ENCODE measurements at regions not wholly inside any gene's neighbourhood (a gene's known extent, or its start where the extent isn't known, plus 50 kb on each side); places are given as distances from the start of the nearest gene placed in this dataset.

DNA sequence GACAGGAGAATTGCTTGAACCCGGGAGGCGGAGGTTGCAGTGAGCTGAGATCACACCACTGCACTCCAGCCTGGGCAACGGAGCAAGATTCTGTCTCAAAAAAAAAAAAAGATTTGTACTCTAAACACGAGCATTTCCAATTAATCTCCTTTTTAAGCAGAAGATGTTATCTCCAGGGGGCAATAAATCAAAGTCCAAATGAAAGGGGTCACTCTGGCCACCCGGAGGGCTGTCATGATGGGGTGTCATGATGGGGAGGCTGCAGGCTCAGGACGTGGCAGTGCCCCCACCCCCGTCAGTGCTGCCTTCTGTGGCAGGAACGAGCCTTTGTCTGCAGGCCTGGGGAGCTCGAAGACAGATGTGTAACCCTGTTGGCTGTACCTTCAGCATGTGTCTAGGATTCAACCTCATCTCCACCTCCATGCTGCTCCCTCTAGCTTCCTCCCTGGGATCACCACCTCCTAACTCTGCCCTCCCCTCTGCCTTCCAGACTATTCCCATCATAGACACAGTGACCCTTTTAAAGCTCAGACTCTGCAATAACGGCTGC is 76.9 kb upstream of the YWHAQ start:
- no peaks in the 10 kb centered on the region for H3K27me3 ChIP-seq (ENCODE audit: control insufficient read depth in 1 of 2, insufficient read depth in 2 of 2, low read length in 2 of 2)
- H3K4me1 ChIP-seq (ENCODE audit: control insufficient read depth in 1 of 2, insufficient read depth in 2 of 2, low read length in 2 of 2), result peaks cover 11 to 13% of the 10 kb centered on the region in 2 donors
- no peaks in the 10 kb centered on the region for H3K9me3 ChIP-seq (ENCODE audit: control insufficient read depth in 1 of 2, low read length in 2 of 2)
- no peak overlapping the region for H3K4me3 ChIP-seq (ENCODE audit: low read depth in 1 of 2, low read length in 2 of 2)
- no peak overlapping the region for H3K9ac ChIP-seq (ENCODE audit: low read depth in 1 of 2, low read length in 2 of 2)
- no peaks in the 10 kb centered on the region for H3K36me3 ChIP-seq (ENCODE audit: control insufficient read depth in 1 of 2, insufficient read depth in 2 of 2, low read length in 2 of 2)
- no peak overlapping the region for H3K27ac ChIP-seq (ENCODE audit: low read depth, low read length)

DNA sequence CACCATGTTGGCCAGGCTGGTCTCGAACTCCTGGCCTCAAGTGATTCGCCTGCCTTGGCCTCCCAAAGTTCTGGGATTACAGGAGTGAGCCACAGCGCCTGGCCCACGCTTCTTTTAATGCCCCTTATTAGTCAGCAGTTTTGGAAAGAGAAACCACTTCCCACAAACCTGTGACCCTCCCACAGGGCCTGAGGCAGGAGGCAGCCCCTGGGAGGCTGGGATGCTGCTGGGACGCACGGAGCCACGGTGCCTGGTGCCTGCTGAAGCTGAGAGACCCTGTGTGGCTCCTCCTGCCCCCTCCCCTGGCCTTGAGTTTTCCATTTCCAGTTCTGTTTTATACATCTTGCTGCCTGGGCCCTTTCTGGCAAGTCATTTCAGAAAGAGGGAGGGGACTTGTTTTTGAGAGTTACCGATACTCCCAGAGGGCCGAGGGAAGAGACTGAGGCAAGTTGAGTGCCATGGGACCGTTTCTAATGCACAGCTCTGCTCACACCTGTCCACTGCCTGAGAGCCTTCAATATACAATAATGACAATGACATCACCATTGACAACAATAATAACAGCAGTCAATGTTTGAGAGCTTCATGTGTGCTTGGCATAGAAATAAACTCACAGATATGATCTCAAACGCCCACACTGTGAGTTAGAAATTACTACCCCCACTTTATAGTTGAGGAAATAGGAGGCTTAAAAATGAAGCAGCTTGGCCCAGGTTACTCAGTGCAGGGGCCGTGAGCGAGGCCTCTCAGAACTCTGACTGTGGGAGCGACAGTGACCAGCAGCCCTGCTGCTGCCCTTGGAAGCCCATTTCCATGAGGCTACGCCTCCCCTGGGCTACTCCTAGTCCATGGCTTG is 78.1 kb upstream of the YWHAQ start:
- Histone ChIP-seq H3K4me1 (ENCODE audit: control insufficient read depth in 1 of 2, insufficient read depth in 2 of 2, low read length in 2 of 2) (peaks cover under 1 to 2% of the 10 kb centered on the region in 2 donors), H3K27ac (ENCODE audit: low read depth, low read length) (no peak overlapping the region), H3K9me3 (ENCODE audit: control insufficient read depth in 1 of 2, low read length in 2 of 2) (no peaks in the 10 kb centered on the region), H3K4me3 (ENCODE audit: low read depth in 1 of 2, low read length in 2 of 2) (no peak overlapping the region), H3K27me3 (ENCODE audit: control insufficient read depth in 1 of 2, insufficient read depth in 2 of 2, low read length in 2 of 2) (no peaks in the 10 kb centered on the region), H3K9ac (ENCODE audit: low read depth in 1 of 2, low read length in 2 of 2) (no peak overlapping the region), H3K36me3 (ENCODE audit: control insufficient read depth in 1 of 2, insufficient read depth in 2 of 2, low read length in 2 of 2) (no peaks in the 10 kb centered on the region)

DNA sequence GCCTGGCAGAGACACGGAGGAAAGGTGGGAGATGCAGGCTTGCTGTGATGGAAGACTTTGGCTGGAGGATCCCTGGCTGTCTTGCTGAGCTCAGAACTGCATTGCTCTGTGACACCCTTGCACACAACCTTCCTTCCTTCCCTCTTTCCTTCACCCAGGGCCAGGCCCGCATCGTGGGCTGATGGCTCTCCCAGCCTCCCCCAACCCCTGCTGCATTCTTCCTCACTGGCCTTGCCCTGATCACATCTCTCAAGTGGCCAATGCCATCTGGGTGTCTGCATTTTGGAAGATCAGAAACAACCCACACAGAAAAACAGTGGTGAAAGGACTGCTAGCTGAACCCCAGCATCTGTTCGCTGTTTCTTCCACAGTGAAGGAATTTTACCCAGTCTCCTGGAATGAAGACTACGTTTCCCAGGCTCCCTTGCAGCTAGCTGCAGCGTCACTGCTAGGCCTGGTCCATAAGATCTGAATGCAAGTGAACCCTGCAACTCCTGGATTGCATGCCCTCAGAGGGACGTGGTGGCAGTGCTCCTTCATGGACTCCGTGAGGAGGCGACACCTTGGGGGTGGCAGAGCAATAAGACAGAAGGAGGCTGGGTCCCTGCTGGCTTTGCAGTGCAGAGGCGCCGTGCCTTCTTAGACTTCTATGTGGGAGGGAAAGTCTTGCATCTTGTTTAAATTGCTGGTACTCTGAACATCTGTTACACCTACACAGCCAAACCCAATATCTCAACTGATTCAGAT is 78.9 kb upstream of the YWHAQ start:
- Histone ChIP-seq H3K4me3 (ENCODE audit: low read depth in 1 of 2, low read length in 2 of 2) (no peak overlapping the region), H3K9me3 (ENCODE audit: control insufficient read depth in 1 of 2, low read length in 2 of 2) (no peaks in the 10 kb centered on the region), H3K4me1 (ENCODE audit: control insufficient read depth in 1 of 2, insufficient read depth in 2 of 2, low read length in 2 of 2) (no peaks in the 10 kb centered on the region), H3K27ac (ENCODE audit: low read depth, low read length) (no peak overlapping the region), H3K27me3 (ENCODE audit: control insufficient read depth in 1 of 2, insufficient read depth in 2 of 2, low read length in 2 of 2) (no peaks in the 10 kb centered on the region), H3K36me3 (ENCODE audit: control insufficient read depth in 1 of 2, insufficient read depth in 2 of 2, low read length in 2 of 2) (no peaks in the 10 kb centered on the region), H3K9ac (ENCODE audit: low read depth in 1 of 2, low read length in 2 of 2) (no peak overlapping the region)

DNA sequence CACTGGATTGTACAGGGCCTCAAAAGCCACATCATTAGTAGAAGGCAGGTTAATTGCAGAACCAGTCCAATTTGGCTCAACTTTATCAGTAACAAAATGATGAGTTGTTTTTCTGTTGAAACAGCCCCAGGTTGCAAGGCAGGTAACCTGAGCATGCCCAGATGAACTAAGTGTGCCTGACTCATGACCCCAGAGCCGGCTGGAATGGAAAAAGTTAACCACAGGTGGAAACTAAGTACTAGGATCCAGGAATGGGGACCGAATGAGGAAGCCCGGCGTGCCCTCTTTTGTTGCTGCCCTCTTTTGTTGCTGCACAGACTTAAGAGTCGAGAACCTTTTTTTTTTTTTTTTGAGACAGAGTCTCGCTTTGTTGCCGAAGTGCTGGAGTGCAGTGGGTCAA is 79.5 kb upstream of the YWHAQ start:
- Histone ChIP-seq H3K27me3 (ENCODE audit: control insufficient read depth in 1 of 2, insufficient read depth in 2 of 2, low read length in 2 of 2) (no peaks in the 10 kb centered on the region), H3K9ac (ENCODE audit: low read depth in 1 of 2, low read length in 2 of 2) (no peak overlapping the region), H3K4me1 (ENCODE audit: control insufficient read depth in 1 of 2, insufficient read depth in 2 of 2, low read length in 2 of 2) (no peaks in the 10 kb centered on the region)

DNA sequence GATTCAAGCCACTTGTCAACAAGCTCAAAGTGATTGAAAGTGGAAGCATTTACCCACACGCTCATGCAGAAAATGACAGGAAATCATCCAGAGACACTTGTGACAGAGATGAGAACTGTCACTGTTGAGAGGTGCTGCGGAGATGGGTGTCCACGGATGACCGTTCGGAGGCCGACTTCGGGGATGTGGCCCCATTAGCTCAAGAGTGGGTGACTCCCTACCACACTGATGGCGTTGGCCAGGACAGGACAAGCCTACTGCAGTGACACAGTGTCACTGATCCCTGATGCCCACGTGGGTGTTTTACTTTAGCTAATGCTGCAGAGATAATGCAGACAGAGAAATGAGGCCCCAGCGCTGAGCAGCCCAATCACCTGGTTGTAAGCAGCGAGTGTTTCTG is 81.5 kb upstream of the YWHAQ start:
- Histone ChIP-seq H3K9me3 (ENCODE audit: control insufficient read depth in 1 of 2, low read length in 2 of 2) (no peaks in the 10 kb centered on the region), H3K4me1 (ENCODE audit: control insufficient read depth in 1 of 2, insufficient read depth in 2 of 2, low read length in 2 of 2) (no peaks in the 10 kb centered on the region), H3K27ac (ENCODE audit: low read depth, low read length) (no peak overlapping the region), H3K9ac (ENCODE audit: low read depth in 1 of 2, low read length in 2 of 2) (no peak overlapping the region), H3K27me3 (ENCODE audit: control insufficient read depth in 1 of 2, insufficient read depth in 2 of 2, low read length in 2 of 2) (no peaks in the 10 kb centered on the region), H3K36me3 (ENCODE audit: control insufficient read depth in 1 of 2, insufficient read depth in 2 of 2, low read length in 2 of 2) (no peaks in the 10 kb centered on the region), H3K4me3 (ENCODE audit: low read depth in 1 of 2, low read length in 2 of 2) (no peak overlapping the region)

More for the DNA sequence above, 79.5 kb upstream of the YWHAQ start:
- Histone ChIP-seq H3K36me3 (ENCODE audit: control insufficient read depth in 1 of 2, insufficient read depth in 2 of 2, low read length in 2 of 2) (no peaks in the 10 kb centered on the region), H3K9me3 (ENCODE audit: control insufficient read depth in 1 of 2, low read length in 2 of 2) (no peaks in the 10 kb centered on the region), H3K4me3 (ENCODE audit: low read depth in 1 of 2, low read length in 2 of 2) (no peak overlapping the region), H3K27ac (ENCODE audit: low read depth, low read length) (no peak overlapping the region)

DNA sequence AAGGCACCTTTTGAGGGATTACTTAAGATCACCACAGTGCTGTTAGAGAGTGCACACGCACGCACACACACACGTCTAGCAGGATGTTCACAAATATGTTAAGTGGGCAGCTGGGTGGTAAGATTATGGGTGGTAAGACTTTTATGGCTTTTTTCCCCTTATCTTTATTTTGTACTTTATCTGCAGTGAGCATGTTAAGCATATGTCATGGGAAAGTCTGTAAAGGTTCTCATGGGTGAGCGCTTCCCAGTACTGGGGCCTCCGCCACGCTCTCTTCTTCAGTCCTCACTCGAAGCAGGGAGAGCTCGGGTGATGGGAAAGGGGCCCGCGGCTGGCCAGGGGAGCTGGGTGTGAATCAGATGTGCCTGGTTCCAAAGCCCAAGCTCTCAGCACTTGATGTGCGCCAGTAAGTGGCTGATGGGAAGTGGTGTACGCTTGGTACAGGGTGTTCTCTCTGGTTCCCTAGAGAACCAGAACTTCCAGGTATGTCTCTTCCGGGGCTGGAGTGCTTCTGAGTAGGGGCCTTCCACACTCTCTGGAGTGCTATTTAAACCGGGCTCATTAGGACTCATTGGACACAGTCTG is 83.9 kb upstream of the YWHAQ start:
- Histone ChIP-seq H3K4me3 (ENCODE audit: low read depth in 1 of 2, low read length in 2 of 2) (no peak overlapping the region), H3K27ac (ENCODE audit: low read depth, low read length) (no peak overlapping the region), H3K9me3 (ENCODE audit: control insufficient read depth in 1 of 2, low read length in 2 of 2) (no peaks in the 10 kb centered on the region), H3K27me3 (ENCODE audit: control insufficient read depth in 1 of 2, insufficient read depth in 2 of 2, low read length in 2 of 2) (no peaks in the 10 kb centered on the region), H3K36me3 (ENCODE audit: control insufficient read depth in 1 of 2, insufficient read depth in 2 of 2, low read length in 2 of 2) (no peaks in the 10 kb centered on the region), H3K4me1 (ENCODE audit: control insufficient read depth in 1 of 2, insufficient read depth in 2 of 2, low read length in 2 of 2) (no peaks in the 10 kb centered on the region), H3K9ac (ENCODE audit: low read depth in 1 of 2, low read length in 2 of 2) (no peak overlapping the region)

DNA sequence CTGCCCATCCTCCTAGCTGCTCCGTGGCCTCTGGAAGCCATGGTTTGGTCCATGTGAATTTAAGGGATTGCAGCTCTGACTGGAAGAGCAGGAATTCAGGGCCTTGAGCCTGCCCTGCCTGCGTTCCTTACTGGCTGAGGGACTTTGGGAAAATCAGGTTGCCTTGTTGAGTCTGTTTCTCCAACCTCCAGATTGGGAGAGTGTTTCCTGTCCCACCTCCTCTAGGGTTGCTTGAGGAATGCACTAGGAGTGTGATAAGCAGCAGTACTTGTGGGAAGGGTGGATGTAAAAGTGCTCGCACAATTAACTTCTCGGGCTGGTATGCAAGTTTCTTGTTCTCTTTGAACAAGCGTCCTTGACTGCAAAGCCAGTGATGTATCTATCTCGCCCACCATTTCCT is 84.4 kb upstream of the YWHAQ start:
- Histone ChIP-seq H3K27me3 (ENCODE audit: control insufficient read depth in 1 of 2, insufficient read depth in 2 of 2, low read length in 2 of 2) (no peaks in the 10 kb centered on the region), H3K27ac (ENCODE audit: low read depth, low read length) (no peak overlapping the region), H3K4me1 (ENCODE audit: control insufficient read depth in 1 of 2, insufficient read depth in 2 of 2, low read length in 2 of 2) (no peaks in the 10 kb centered on the region)

DNA sequence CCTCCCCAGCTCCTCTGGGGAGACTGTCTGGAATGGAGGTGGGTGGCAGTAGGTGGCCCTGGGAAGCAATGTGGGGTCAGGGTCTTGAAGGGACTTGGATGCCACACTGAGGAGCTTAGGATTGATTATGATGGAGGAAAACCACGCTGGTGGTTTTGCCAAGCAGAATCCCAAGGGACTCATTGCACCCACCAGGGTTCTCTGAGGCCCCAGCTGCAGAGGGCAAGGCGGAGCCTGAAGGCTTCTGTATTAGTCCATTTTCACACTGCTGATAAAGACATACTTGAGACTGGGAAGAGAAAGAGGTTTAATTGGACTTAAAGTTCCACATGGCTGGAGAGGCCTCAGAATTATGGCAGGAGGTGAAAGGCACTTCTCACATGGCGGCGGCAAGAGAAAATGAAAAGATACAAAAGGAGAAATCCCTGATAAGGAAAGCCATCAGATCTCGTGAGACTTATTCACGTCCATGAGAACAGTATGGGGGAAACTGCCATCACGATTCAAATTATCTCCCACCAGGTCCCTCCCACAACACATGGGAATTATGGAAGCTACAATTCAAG is 87.2 kb upstream of the YWHAQ start:
- H3K27me3 ChIP-seq (ENCODE audit: control insufficient read depth in 1 of 2, insufficient read depth in 2 of 2, low read length in 2 of 2), result no peaks in the 10 kb centered on the region
- no peaks in the 10 kb centered on the region for H3K36me3 ChIP-seq (ENCODE audit: control insufficient read depth in 1 of 2, insufficient read depth in 2 of 2, low read length in 2 of 2)
- no peak overlapping the region for H3K27ac ChIP-seq (ENCODE audit: low read depth, low read length)
- no peaks in the 10 kb centered on the region for H3K4me1 ChIP-seq (ENCODE audit: control insufficient read depth in 1 of 2, insufficient read depth in 2 of 2, low read length in 2 of 2)
- no peak overlapping the region for H3K9ac ChIP-seq (ENCODE audit: low read depth in 1 of 2, low read length in 2 of 2)
- no peak overlapping the region for H3K4me3 ChIP-seq (ENCODE audit: low read depth in 1 of 2, low read length in 2 of 2)
- H3K9me3 ChIP-seq (ENCODE audit: control insufficient read depth in 1 of 2, low read length in 2 of 2), result no peaks in the 10 kb centered on the region

More for the DNA sequence above, 84.4 kb upstream of the YWHAQ start:
- no peak overlapping the region for H3K4me3 ChIP-seq (ENCODE audit: low read depth in 1 of 2, low read length in 2 of 2)
- H3K9ac ChIP-seq (ENCODE audit: low read depth in 1 of 2, low read length in 2 of 2), result no peak overlapping the region
- H3K36me3 ChIP-seq (ENCODE audit: control insufficient read depth in 1 of 2, insufficient read depth in 2 of 2, low read length in 2 of 2), result no peaks in the 10 kb centered on the region
- no peaks in the 10 kb centered on the region for H3K9me3 ChIP-seq (ENCODE audit: control insufficient read depth in 1 of 2, low read length in 2 of 2)

DNA sequence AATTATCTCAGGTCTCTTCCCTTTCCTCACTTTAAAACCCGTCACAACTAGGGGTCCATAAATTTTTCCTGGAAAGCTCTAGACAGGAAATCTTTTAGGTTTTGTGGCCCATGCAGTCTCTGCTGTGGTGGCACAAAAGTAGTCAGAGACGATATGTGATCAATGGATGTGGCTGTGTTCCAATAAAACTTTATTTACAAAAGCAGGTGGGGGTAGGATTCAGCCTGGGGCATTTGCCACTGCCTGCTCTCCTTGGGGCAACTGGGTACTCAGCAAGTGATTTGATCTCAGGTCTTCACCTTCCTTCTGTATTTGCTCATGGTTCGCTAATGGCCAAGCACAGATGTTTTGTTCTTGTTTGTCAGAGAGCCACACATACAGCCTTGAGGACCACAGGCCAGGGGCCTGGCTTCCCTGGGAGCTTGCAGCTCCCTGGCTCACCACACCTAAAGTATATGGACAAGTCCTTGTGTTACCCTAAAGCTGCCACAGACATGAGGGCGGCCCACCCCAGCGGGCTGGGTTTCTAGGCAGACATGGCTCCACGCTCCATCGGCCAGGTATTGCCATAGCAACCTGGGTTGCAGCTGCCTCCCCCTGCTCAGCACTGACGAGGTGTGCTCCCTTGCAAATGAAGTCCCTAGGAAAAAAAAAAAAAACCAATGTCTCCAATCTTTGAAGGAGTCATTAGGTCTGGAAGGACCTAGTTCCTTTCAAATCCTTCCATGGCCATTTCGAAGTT is 89.7 kb upstream of the YWHAQ start:
- H3K27me3 ChIP-seq (ENCODE audit: control insufficient read depth in 1 of 2, insufficient read depth in 2 of 2, low read length in 2 of 2), result no peaks in the 10 kb centered on the region
- H3K4me1 ChIP-seq (ENCODE audit: control insufficient read depth in 1 of 2, insufficient read depth in 2 of 2, low read length in 2 of 2), result peaks cover 0 to 6% of the 10 kb centered on the region in 2 donors
- no peak overlapping the region for H3K27ac ChIP-seq (ENCODE audit: low read depth, low read length)
- no peak overlapping the region for H3K9ac ChIP-seq (ENCODE audit: low read depth in 1 of 2, low read length in 2 of 2)
- H3K4me3 ChIP-seq (ENCODE audit: low read depth in 1 of 2, low read length in 2 of 2), result no peak overlapping the region
- H3K36me3 ChIP-seq (ENCODE audit: control insufficient read depth in 1 of 2, insufficient read depth in 2 of 2, low read length in 2 of 2), result no peaks in the 10 kb centered on the region
- no peaks in the 10 kb centered on the region for H3K9me3 ChIP-seq (ENCODE audit: control insufficient read depth in 1 of 2, low read length in 2 of 2)

Measured in duodenal mucosa (tissue), 2 donors.